Hepatocyte (in vitro differentiated cells): ENCODE measurements at regions not wholly inside any gene's neighbourhood (a gene's known extent, or its start where the extent isn't known, plus 50 kb on each side); places are given as distances from the start of the nearest gene placed in this dataset.
A peak's percentile ranks its signal among the peaks of the same experiment; 100 is the strongest.

Experiments used
- DNase-seq: peaks from one replicate; pipeline ENCODE4 v3.0.0-alpha.2; 2016; ENCODE audit warnings: low spot score
- H2AFZ ChIP-seq: fragments of 200-600 bp; sonication (generic); 2 replicates; pipeline ENCODE4 v1.6.0; 2016; ENCODE audit warnings: antibody characterized with exemption, mild to moderate bottlenecking
- H3K27ac ChIP-seq: fragments of 200-600 bp; sonication (generic); 2 replicates; pipeline ENCODE4 v1.5.1; 2016; ENCODE audit warnings: mild to moderate bottlenecking
- H3K27me3 ChIP-seq: fragments of 200-600 bp; sonication (generic); 2 replicates; pipeline ENCODE4 v1.6.1; 2016
- H3K36me3 ChIP-seq: fragments of 200-600 bp; sonication (generic); replicated peaks from 2 replicates; pipeline ENCODE4 v1.5.1; 2016; ENCODE audit warnings: low read depth; ENCODE audit not compliant: insufficient read depth
- H3K4me1 ChIP-seq: fragments of 200-600 bp; sonication (generic); 2 replicates; pipeline ENCODE4 v1.5.1; 2016; ENCODE audit warnings: mild to moderate bottlenecking, moderate library complexity; ENCODE audit not compliant: insufficient read depth
- H3K4me2 ChIP-seq: fragments of 200-600 bp; sonication (generic); 2 replicates; pipeline ENCODE4 v1.6.0; 2016
- H3K4me3 ChIP-seq: fragments of 200-600 bp; sonication (generic); 2 replicates; pipeline ENCODE4 v1.5.1; 2016; ENCODE audit warnings: mild to moderate bottlenecking
- H3K79me2 ChIP-seq: fragments of 200-600 bp; sonication (generic); 2 replicates; pipeline ENCODE4 v1.6.0; 2017; ENCODE audit warnings: mild to moderate bottlenecking
- H3K9me2 ChIP-seq: fragments of 200-600 bp; sonication (generic); replicated peaks from 2 replicates; pipeline ENCODE4 v1.6.0; 2017; ENCODE audit warnings: mild to moderate bottlenecking; ENCODE audit not compliant: insufficient read depth
- H3K9me3 ChIP-seq: fragments of 200-600 bp; sonication (generic); 2 replicates; pipeline ENCODE4 v1.5.1; 2016; ENCODE audit warnings: low read depth, mild to moderate bottlenecking
- H4K20me1 ChIP-seq: fragments of 200-600 bp; sonication (generic); 2 replicates; pipeline ENCODE4 v1.6.0; 2016; ENCODE audit warnings: mild to moderate bottlenecking; ENCODE audit not compliant: insufficient read depth, poor library complexity, severe bottlenecking
- EZH2 ChIP-seq: fragments of 200-600 bp; sonication (generic); IDR thresholded peaks from 2 replicates; pipeline ENCODE4 v1.6.1; 2016; ENCODE audit warnings: antibody characterized with exemption, mild to moderate bottlenecking, borderline replicate concordance
- EZH2phosphoT487 ChIP-seq: fragments of 200-600 bp; sonication (generic); IDR thresholded peaks from one replicate; pipeline ENCODE4 v1.6.1; 2018; ENCODE audit warnings: antibody characterized with exemption, mild to moderate bottlenecking, low read depth, moderate library complexity; ENCODE audit not compliant: unreplicated experiment, severe bottlenecking
- WGBS: methylation state at CpG from one replicate; pipeline ENCODE4 v1.1.6; 2016; ENCODE audit warnings: low lambda C conversion rate; ENCODE audit errors: missing lambda C conversion rate; 5-methylcytosine and 5-hydroxymethylcytosine counted together
- TF ChIP-seq, protein P1 (sequence below): fragments of 200-600 bp; sonication (generic); IDR thresholded peaks from 2 replicates; pipeline ENCODE4 v1.5.1; 2016; ENCODE audit warnings: antibody characterized with exemption, mild to moderate bottlenecking; ENCODE audit not compliant: poor library complexity

- TF ChIP-seq, protein P1, sequence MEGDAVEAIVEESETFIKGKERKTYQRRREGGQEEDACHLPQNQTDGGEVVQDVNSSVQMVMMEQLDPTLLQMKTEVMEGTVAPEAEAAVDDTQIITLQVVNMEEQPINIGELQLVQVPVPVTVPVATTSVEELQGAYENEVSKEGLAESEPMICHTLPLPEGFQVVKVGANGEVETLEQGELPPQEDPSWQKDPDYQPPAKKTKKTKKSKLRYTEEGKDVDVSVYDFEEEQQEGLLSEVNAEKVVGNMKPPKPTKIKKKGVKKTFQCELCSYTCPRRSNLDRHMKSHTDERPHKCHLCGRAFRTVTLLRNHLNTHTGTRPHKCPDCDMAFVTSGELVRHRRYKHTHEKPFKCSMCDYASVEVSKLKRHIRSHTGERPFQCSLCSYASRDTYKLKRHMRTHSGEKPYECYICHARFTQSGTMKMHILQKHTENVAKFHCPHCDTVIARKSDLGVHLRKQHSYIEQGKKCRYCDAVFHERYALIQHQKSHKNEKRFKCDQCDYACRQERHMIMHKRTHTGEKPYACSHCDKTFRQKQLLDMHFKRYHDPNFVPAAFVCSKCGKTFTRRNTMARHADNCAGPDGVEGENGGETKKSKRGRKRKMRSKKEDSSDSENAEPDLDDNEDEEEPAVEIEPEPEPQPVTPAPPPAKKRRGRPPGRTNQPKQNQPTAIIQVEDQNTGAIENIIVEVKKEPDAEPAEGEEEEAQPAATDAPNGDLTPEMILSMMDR: no peak
- TF ChIP-seq EZH2 (no peak), EZH2phosphoT487 (no peak)
- Histone ChIP-seq H3K4me1 (peaks cover 28% of the 10 kb centered on the region), H3K79me2 (no peaks in the 10 kb centered on the region), H3K27me3 (no peaks in the 10 kb centered on the region), H4K20me1 (no peaks in the 10 kb centered on the region), H3K9me3 (no peaks in the 10 kb centered on the region), H3K27ac (no peak overlapping the region), H3K36me3 (no peaks in the 10 kb centered on the region), H3K4me2 (no peak overlapping the region), H3K9me2 (no peaks in the 10 kb centered on the region), H2AFZ (no peak overlapping the region), H3K4me3 (no peak overlapping the region)
- WGBS: 88% methylated on average over 6 of the region's 6 CpGs
- DNase-seq: no peak
Observed at GRCh38 chr15:39124553-39125171, 456.2 kb upstream of the THBS1 start.

- no peak overlapping the region for H3K4me2 ChIP-seq
- H3K9me2 ChIP-seq: no peaks in the 10 kb centered on the region
- H3K79me2 ChIP-seq: no peaks in the 10 kb centered on the region
- no peaks in the 10 kb centered on the region for H3K27me3 ChIP-seq
- H2AFZ ChIP-seq: no peak overlapping the region
- H3K4me3 ChIP-seq: no peak overlapping the region
- TF ChIP-seq, protein P1: no peak
- TF ChIP-seq EZH2phosphoT487: no peak
- TF ChIP-seq EZH2: no peak
- 70% methylated on average over 2 of the region's 2 CpGs for WGBS
- no peaks in the 10 kb centered on the region for H3K36me3 ChIP-seq
- H3K27ac ChIP-seq: no peak overlapping the region
- H3K4me1 ChIP-seq: peaks cover 28% of the 10 kb centered on the region
- no peak for DNase-seq
- H3K9me3 ChIP-seq: no peaks in the 10 kb centered on the region
- H4K20me1 ChIP-seq: no peaks in the 10 kb centered on the region
Observed at GRCh38 chr15:39125226-39125625, 455.7 kb upstream of the THBS1 start.

GRCh38 chr15:39125904-39126303 lies 455.0 kb upstream of the THBS1 start:
- Histone ChIP-seq H3K4me1 (peaks cover 28% of the 10 kb centered on the region), H3K36me3 (no peaks in the 10 kb centered on the region), H3K27me3 (no peaks in the 10 kb centered on the region), H3K27ac (no peak overlapping the region), H3K79me2 (no peaks in the 10 kb centered on the region), H2AFZ (no peak overlapping the region), H3K4me2 (no peak overlapping the region), H3K4me3 (no peak overlapping the region), H3K9me2 (no peaks in the 10 kb centered on the region), H3K9me3 (no peaks in the 10 kb centered on the region), H4K20me1 (no peaks in the 10 kb centered on the region)
- TF ChIP-seq EZH2phosphoT487: no peak
- TF ChIP-seq EZH2: no peak
- TF ChIP-seq, protein P1: peak; percentile 47
- WGBS: 42% methylated on average over 4 of the region's 4 CpGs
- peak; percentile 42 for DNase-seq
